CD14-positive monocyte (primary cell): ENCODE measurements at regions not wholly inside any gene's neighbourhood (a gene's known extent, or its start where the extent isn't known, plus 50 kb on each side); places are given as distances from the start of the nearest gene placed in this dataset.

Source experiments
- DNase-seq, 3 donors: peaks; one replicate each; pipeline ENCODE4 v3.0.0-alpha.2; 2011 to 2022
- H2AFZ ChIP-seq: 2 replicates; pipeline ENCODE4 v1.6.0; 2012; ENCODE audit warnings: mild to moderate bottlenecking, low read depth, low read length, inconsistent platforms; ENCODE audit not compliant: insufficient read depth, poor library complexity, severe bottlenecking
- H3K27ac ChIP-seq, 2 donors: 1 replicate in 1 of 2; 2 replicates in 1 of 2; pipeline ENCODE4 v1.5.1; 2012 to 2013; ENCODE audit warnings: low read length in 2 of 2, control low read depth in 1 of 2, inconsistent platforms in 1 of 2, low read depth in 1 of 2, mild to moderate bottlenecking in 1 of 2
- H3K27me3 ChIP-seq, 2 donors: one replicate each; pipeline versions ENCODE4 v1.6.0 to v1.6.1; 2011 to 2013; ENCODE audit warnings: low read length in 2 of 2; ENCODE audit not compliant: control insufficient read depth in 2 of 2, insufficient read depth in 2 of 2
- H3K36me3 ChIP-seq, 2 donors: replicated peaks in 1 of 2; 1 replicate in 1 of 2; 2 replicates in 1 of 2; pipeline versions ENCODE4 v1.5.1 to v1.6.1; 2012 to 2013; ENCODE audit warnings: low read length in 2 of 2, control low read depth in 1 of 2, inconsistent platforms in 1 of 2, mild to moderate bottlenecking in 1 of 2; ENCODE audit not compliant: insufficient read depth in 2 of 2, control insufficient read depth in 1 of 2
- H3K4me1 ChIP-seq, 2 donors: 1 replicate in 1 of 2; 2 replicates in 1 of 2; pipeline versions ENCODE4 v1.5.1 to v1.6.1; 2012 to 2013; ENCODE audit warnings: low read length in 2 of 2, control low read depth in 1 of 2, inconsistent platforms in 1 of 2, mild to moderate bottlenecking in 1 of 2, moderate library complexity in 1 of 2; ENCODE audit not compliant: insufficient read depth in 2 of 2, control insufficient read depth in 1 of 2
- H3K4me2 ChIP-seq: replicated peaks from 2 replicates; pipeline ENCODE3; 2012; ENCODE audit warnings: low read length, moderate library complexity, mild to moderate bottlenecking; ENCODE audit not compliant: poor library complexity, severe bottlenecking; ENCODE audit errors: extremely low read depth
- H3K4me3 ChIP-seq, 3 experiments: fragments of 200-600 bp in 1 of 3; sonication (generic) in 1 of 3; replicated peaks in 1 of 3; 1 replicate in 2 of 3; 2 replicates in 1 of 3; pipeline ENCODE4 v1.5.1; 2011 to 2013; ENCODE audit warnings: low read length in 3 of 3, mild to moderate bottlenecking in 3 of 3, control low read depth in 2 of 3, low read depth in 2 of 3, inconsistent platforms in 1 of 3, moderate library complexity in 1 of 3
- H3K79me2 ChIP-seq: 2 replicates; pipeline ENCODE4 v1.6.0; 2012; ENCODE audit warnings: mild to moderate bottlenecking, control low read depth, inconsistent platforms, low read length, moderate library complexity; ENCODE audit not compliant: insufficient read depth
- H3K9ac ChIP-seq: 2 replicates; pipeline ENCODE4 v1.6.0; 2017; ENCODE audit warnings: low read length, mild to moderate bottlenecking; ENCODE audit not compliant: insufficient read depth, poor library complexity, severe bottlenecking
- H3K9me3 ChIP-seq, 2 donors: replicated peaks in 1 of 2; 1 replicate in 1 of 2; 2 replicates in 1 of 2; pipeline versions ENCODE4 v1.5.1 to v1.6.1; 2012 to 2013; ENCODE audit warnings: low read length in 2 of 2, control low read depth in 1 of 2; ENCODE audit not compliant: control insufficient read depth in 1 of 2, insufficient read depth in 1 of 2
- H4K20me1 ChIP-seq: 2 replicates; pipeline ENCODE4 v1.6.0; 2012; ENCODE audit warnings: mild to moderate bottlenecking, low read length, control low read depth, moderate library complexity; ENCODE audit not compliant: insufficient read depth
- H3K27ac Mint-ChIP-seq, 7 donors: one replicate each; pipeline ENCODE4 v1.8.0; 2020; ENCODE audit warnings: mild to moderate bottlenecking in 7 of 7, mixed read lengths in 7 of 7, moderate library complexity in 6 of 7, inconsistent platforms in 2 of 7
- H3K27me3 Mint-ChIP-seq, 3 donors: one replicate each; pipeline ENCODE4 v1.8.0; 2021 to 2022; ENCODE audit warnings: low read depth in 3 of 3, mild to moderate bottlenecking in 3 of 3, mixed read lengths in 3 of 3, moderate library complexity in 3 of 3, inconsistent platforms in 1 of 3
- H3K36me3 Mint-ChIP-seq, 2 donors: one replicate each; pipeline ENCODE4 v1.8.0; 2020; ENCODE audit warnings: mixed read lengths in 2 of 2, inconsistent platforms in 1 of 2, mild to moderate bottlenecking in 1 of 2
- H3K4me1 Mint-ChIP-seq: one replicate; pipeline ENCODE4 v1.8.0; 2020; ENCODE audit warnings: mild to moderate bottlenecking, mixed read lengths
- H3K4me3 Mint-ChIP-seq, 2 donors: one replicate each; pipeline ENCODE4 v1.8.0; 2020; ENCODE audit warnings: mild to moderate bottlenecking in 2 of 2, mixed read lengths in 2 of 2, moderate library complexity in 1 of 2
- H3K9me3 Mint-ChIP-seq, 7 donors: one replicate each; pipeline ENCODE4 v1.8.0; 2020 to 2022; ENCODE audit warnings: mixed read lengths in 7 of 7, mild to moderate bottlenecking in 6 of 7, moderate library complexity in 6 of 7, inconsistent platforms in 2 of 7
- WGBS: methylation state at CpG from one replicate; pipeline ENCODE4 v1.1.5; 2013; ENCODE audit warnings: missing lambda C conversion rate; ENCODE audit not compliant: insufficient coverage; 5-methylcytosine and 5-hydroxymethylcytosine counted together
- intact Hi-C, 2 donors: fragments of 100-400 bp; cut with micrococcal nuclease; formaldehyde crosslinking; loops; one replicate each; pipeline versions ENCODE4 v1.15.0 to v1.15.1; 2023
- TF ChIP-seq, protein P1 (sequence below): fragments of 200-600 bp; IDR thresholded peaks from one replicate; pipeline ENCODE4 v1.8.0; 2022; ENCODE audit warnings: antibody characterized with exemption, mild to moderate bottlenecking

DNA sequence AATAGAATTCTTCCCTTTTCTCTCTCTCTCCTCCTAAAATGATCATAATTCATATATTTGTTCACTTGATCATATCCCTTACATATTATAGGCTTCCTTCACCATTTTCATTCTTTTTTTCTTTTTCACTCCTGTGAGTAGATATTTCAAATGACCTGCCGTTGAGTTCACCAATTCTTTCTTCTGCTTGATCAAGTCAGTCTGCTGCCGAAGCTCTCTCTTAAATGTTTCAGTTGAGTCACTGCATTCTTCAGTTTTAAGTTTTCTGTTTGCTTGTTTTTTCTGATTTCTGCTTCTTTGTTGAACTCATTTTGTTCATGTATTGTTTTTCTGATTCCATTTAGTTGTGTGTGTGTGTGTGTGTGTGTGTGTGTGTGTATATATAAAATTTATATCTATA lies 354.3 kb downstream of the GPAT3 start:
- Mint-ChIP-seq H3K4me1 (peaks cover 2% of the 10 kb centered on the region), H3K9me3 (peaks cover 0 to 11% (median 6%) of the 10 kb centered on the region in 7 donors)

DNA sequence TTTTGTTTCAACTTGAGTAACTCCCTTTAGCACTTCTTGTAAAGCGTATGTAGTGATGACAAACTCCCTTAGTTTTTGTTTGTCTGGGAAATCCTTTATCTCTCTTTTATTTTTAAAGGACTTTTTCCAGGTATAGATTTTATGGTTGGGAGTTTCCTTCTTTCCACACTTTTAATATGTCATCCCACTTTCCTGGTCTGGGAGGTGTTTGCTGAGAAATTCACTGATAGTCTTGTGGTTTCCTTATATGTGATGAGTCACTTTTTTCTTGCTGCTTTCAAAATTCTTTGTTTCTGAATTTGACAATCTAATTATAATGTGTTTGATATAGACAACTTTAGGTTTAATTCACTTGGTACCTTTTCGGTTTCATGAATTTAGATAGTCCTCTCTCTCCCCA lies 353.9 kb downstream of the GPAT3 start:
- WGBS: no CpG with 5 or more reads among the region's 2 CpGs
- H2AFZ ChIP-seq: no peak overlapping the region
- peaks cover 0 to 3% (median 0%) of the 10 kb centered on the region in 3 donors for H3K27me3 Mint-ChIP-seq
- no peaks in the 10 kb centered on the region for H3K36me3 ChIP-seq
- TF ChIP-seq, protein P1, sequence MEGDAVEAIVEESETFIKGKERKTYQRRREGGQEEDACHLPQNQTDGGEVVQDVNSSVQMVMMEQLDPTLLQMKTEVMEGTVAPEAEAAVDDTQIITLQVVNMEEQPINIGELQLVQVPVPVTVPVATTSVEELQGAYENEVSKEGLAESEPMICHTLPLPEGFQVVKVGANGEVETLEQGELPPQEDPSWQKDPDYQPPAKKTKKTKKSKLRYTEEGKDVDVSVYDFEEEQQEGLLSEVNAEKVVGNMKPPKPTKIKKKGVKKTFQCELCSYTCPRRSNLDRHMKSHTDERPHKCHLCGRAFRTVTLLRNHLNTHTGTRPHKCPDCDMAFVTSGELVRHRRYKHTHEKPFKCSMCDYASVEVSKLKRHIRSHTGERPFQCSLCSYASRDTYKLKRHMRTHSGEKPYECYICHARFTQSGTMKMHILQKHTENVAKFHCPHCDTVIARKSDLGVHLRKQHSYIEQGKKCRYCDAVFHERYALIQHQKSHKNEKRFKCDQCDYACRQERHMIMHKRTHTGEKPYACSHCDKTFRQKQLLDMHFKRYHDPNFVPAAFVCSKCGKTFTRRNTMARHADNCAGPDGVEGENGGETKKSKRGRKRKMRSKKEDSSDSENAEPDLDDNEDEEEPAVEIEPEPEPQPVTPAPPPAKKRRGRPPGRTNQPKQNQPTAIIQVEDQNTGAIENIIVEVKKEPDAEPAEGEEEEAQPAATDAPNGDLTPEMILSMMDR: no peak
- no peaks in the 10 kb centered on the region for H3K9me3 ChIP-seq
- no peaks in the 10 kb centered on the region for H4K20me1 ChIP-seq
- DNase-seq: no peak
- H3K27ac Mint-ChIP-seq: no peak overlapping the region
- no peak overlapping the region for H3K4me3 ChIP-seq
- peaks cover 2% of the 10 kb centered on the region for H3K4me1 Mint-ChIP-seq
- no peaks in the 10 kb centered on the region for H3K79me2 ChIP-seq
- intact Hi-C loops: no loop called here
- no peak overlapping the region for H3K4me2 ChIP-seq
- H3K36me3 Mint-ChIP-seq: no peaks in the 10 kb centered on the region
- no peak overlapping the region for H3K4me3 Mint-ChIP-seq
- H3K27me3 ChIP-seq: no peaks in the 10 kb centered on the region
- peaks cover 0 to 11% (median 6%) of the 10 kb centered on the region in 7 donors for H3K9me3 Mint-ChIP-seq
- H3K27ac ChIP-seq: no peak overlapping the region
- H3K4me1 ChIP-seq: no peaks in the 10 kb centered on the region
- no peak overlapping the region for H3K9ac ChIP-seq

More for the DNA sequence above, 354.3 kb downstream of the GPAT3 start:
- 92% methylated on average over 2 of the region's 2 CpGs for WGBS
- H3K9ac ChIP-seq: no peak overlapping the region
- H3K4me3 ChIP-seq: no peak overlapping the region
- no peak overlapping the region for H2AFZ ChIP-seq
- Mint-ChIP-seq H3K36me3 (no peaks in the 10 kb centered on the region), H3K4me3 (no peak overlapping the region), H3K27ac (no peak overlapping the region), H3K27me3 (peaks cover 0 to 3% (median 0%) of the 10 kb centered on the region in 3 donors)
- TF ChIP-seq, protein P1: no peak
- intact Hi-C loops: no loop called here
- no peak for DNase-seq
- no peaks in the 10 kb centered on the region for H3K36me3 ChIP-seq
- H3K79me2 ChIP-seq: no peaks in the 10 kb centered on the region
- H3K27me3 ChIP-seq: no peaks in the 10 kb centered on the region
- no peaks in the 10 kb centered on the region for H4K20me1 ChIP-seq
- H3K4me2 ChIP-seq: no peak overlapping the region
- no peak overlapping the region for H3K27ac ChIP-seq
- no peaks in the 10 kb centered on the region for H3K4me1 ChIP-seq
- H3K9me3 ChIP-seq: no peaks in the 10 kb centered on the region
